ENCODE measurements at regions not wholly inside any gene's neighbourhood (a gene's known extent, or its start where the extent isn't known, plus 50 kb on each side); places are given as distances from the start of the nearest gene placed in this dataset.

- ChIA-PET POLR2A (no interaction called here), CTCF (interaction anchor here (0.7 kb wide), 1 partner anchor 16 kb away, joined by 3 read pairs; no protein-coding TSS in a partner anchor)
- TF ChIP-seq CTCF (IDR thresholded peaks at IDR 0.05; ENCODE audit: control extremely low read depth, extremely low read depth, low read depth, missing control alignments), result no peak
Measured at GRCh38 chr18:61136711-61137251, 196.4 kb upstream of the CDH20 start.

GRCh38 chr18:61141691-61142090 is 191.5 kb upstream of the CDH20 start:
- POLR2A ChIA-PET, result no interaction called here

More at GRCh38 chr18:61136711-61137251, 196.4 kb upstream of the CDH20 start:
- DNase-seq (ENCODE audit: extremely low spot score), result no peak

GRCh38 chr18:61148322-61148721 is 184.9 kb upstream of the CDH20 start:
- CTCF ChIA-PET, result no interaction called here

More at GRCh38 chr18:61141691-61142090, 191.5 kb upstream of the CDH20 start:
- DNase-seq (ENCODE audit: extremely low spot score), result no peak
- CTCF ChIA-PET, result no interaction called here
- no peak for TF ChIP-seq CTCF (IDR thresholded peaks at IDR 0.05; ENCODE audit: control extremely low read depth, extremely low read depth, low read depth, missing control alignments)

GRCh38 chr18:61149786-61150185 is 183.4 kb upstream of the CDH20 start:
- TF ChIP-seq CTCF (IDR thresholded peaks at IDR 0.05; ENCODE audit: control extremely low read depth, extremely low read depth, low read depth, missing control alignments), result no peak
- ChIA-PET CTCF (no interaction called here), POLR2A (no interaction called here)
- DNase-seq (ENCODE audit: extremely low spot score), result no peak

More at GRCh38 chr18:61148322-61148721, 184.9 kb upstream of the CDH20 start:
- no peak for TF ChIP-seq CTCF (IDR thresholded peaks at IDR 0.05; ENCODE audit: control extremely low read depth, extremely low read depth, low read depth, missing control alignments)
- POLR2A ChIA-PET, result no interaction called here
- DNase-seq (ENCODE audit: extremely low spot score), result no peak

- ChIA-PET CTCF (no interaction called here), POLR2A (no interaction called here)
- no peak for DNase-seq (ENCODE audit: extremely low spot score)
- no peak for TF ChIP-seq CTCF (IDR thresholded peaks at IDR 0.05; ENCODE audit: control extremely low read depth, extremely low read depth, low read depth, missing control alignments)
Measured at GRCh38 chr18:61153571-61153970, 179.7 kb upstream of the CDH20 start.

GRCh38 chr18:61154866-61155265 is 178.4 kb upstream of the CDH20 start:
- ChIA-PET CTCF (no interaction called here), POLR2A (no interaction called here)
- no peak for DNase-seq (ENCODE audit: extremely low spot score)
- no peak for TF ChIP-seq CTCF (IDR thresholded peaks at IDR 0.05; ENCODE audit: control extremely low read depth, extremely low read depth, low read depth, missing control alignments)

- no peak for TF ChIP-seq CTCF (IDR thresholded peaks at IDR 0.05; ENCODE audit: control extremely low read depth, extremely low read depth, low read depth, missing control alignments)
- ChIA-PET CTCF (no interaction called here), POLR2A (no interaction called here)
- no peak for DNase-seq (ENCODE audit: extremely low spot score)
Measured at GRCh38 chr18:61155586-61155985, 177.6 kb upstream of the CDH20 start.

Measured in GM10248 (cell line).